Natural killer cell (primary cell): ENCODE measurements at regions not wholly inside any gene's neighbourhood (a gene's known extent, or its start where the extent isn't known, plus 50 kb on each side); places are given as distances from the start of the nearest gene placed in this dataset.

Source experiments
- ATAC-seq, 3 donors: fragments of 150-1000 bp in 2 of 3; fragments of 200-7000 bp in 1 of 3; cut with Tn5 transposase; 1 replicate in 1 of 3; 2 replicates in 2 of 3; pipeline ENCODE4 v1.10.0; 2021; ENCODE audit warnings: mild to moderate bottlenecking in 2 of 3, moderate library complexity in 2 of 3
- DNase-seq, 2 donors: peaks; one replicate each; pipeline versions ENCODE4 v3.0.0 to v3.0.0-alpha.2; 2013 to 2021; ENCODE audit warnings: mixed read lengths in 1 of 2
- H3K27ac ChIP-seq: one replicate; pipeline ENCODE4 v1.5.1; 2013; ENCODE audit warnings: mild to moderate bottlenecking, low read length
- H3K27me3 ChIP-seq: one replicate; pipeline ENCODE4 v1.6.1; 2013; ENCODE audit warnings: low read length; ENCODE audit not compliant: control insufficient read depth, insufficient read depth
- H3K36me3 ChIP-seq: one replicate; pipeline ENCODE4 v1.6.1; 2013; ENCODE audit warnings: low read length; ENCODE audit not compliant: control insufficient read depth, insufficient read depth
- H3K4me1 ChIP-seq: one replicate; pipeline ENCODE4 v1.6.1; 2013; ENCODE audit warnings: low read length; ENCODE audit not compliant: control insufficient read depth, insufficient read depth
- H3K4me3 ChIP-seq: one replicate; pipeline ENCODE4 v1.5.1; 2013; ENCODE audit warnings: low read length
- H3K9me3 ChIP-seq: one replicate; pipeline ENCODE4 v1.6.1; 2013; ENCODE audit warnings: low read length; ENCODE audit not compliant: control insufficient read depth, insufficient read depth
- H3K27ac Mint-ChIP-seq, 2 donors: one replicate each; pipeline ENCODE4 v1.8.0; 2022; ENCODE audit warnings: mild to moderate bottlenecking in 2 of 2, mixed read lengths in 2 of 2, moderate library complexity in 1 of 2
- H3K27me3 Mint-ChIP-seq, 2 donors: one replicate each; pipeline ENCODE4 v1.8.0; 2022; ENCODE audit warnings: low read depth in 2 of 2, mixed read lengths in 2 of 2
- H3K36me3 Mint-ChIP-seq: one replicate; pipeline ENCODE4 v1.8.0; 2022; ENCODE audit warnings: mixed read lengths
- H3K4me1 Mint-ChIP-seq, 2 donors: one replicate each; pipeline ENCODE4 v1.8.0; 2022; ENCODE audit warnings: mixed read lengths in 2 of 2
- H3K4me3 Mint-ChIP-seq: one replicate; pipeline ENCODE4 v1.8.0; 2022; ENCODE audit warnings: mild to moderate bottlenecking, moderate library complexity, mixed read lengths
- H3K9me3 Mint-ChIP-seq, 2 donors: one replicate each; pipeline ENCODE4 v1.8.0; 2022; ENCODE audit warnings: mixed read lengths in 2 of 2
- WGBS: methylation state at CpG from one replicate; pipeline ENCODE4 v1.1.7; 2013; ENCODE audit warnings: missing lambda C conversion rate; ENCODE audit not compliant: insufficient coverage; 5-methylcytosine and 5-hydroxymethylcytosine counted together
- intact Hi-C: fragments of 100-400 bp; cut with micrococcal nuclease; formaldehyde crosslinking; loops from one replicate; pipeline ENCODE4 v1.14.2; 2022
- TF ChIP-seq, protein P1 (sequence below): fragments of 200-600 bp; IDR thresholded peaks from one replicate; pipeline ENCODE4 v1.8.0; 2022; ENCODE audit warnings: antibody characterized with exemption

DNA sequence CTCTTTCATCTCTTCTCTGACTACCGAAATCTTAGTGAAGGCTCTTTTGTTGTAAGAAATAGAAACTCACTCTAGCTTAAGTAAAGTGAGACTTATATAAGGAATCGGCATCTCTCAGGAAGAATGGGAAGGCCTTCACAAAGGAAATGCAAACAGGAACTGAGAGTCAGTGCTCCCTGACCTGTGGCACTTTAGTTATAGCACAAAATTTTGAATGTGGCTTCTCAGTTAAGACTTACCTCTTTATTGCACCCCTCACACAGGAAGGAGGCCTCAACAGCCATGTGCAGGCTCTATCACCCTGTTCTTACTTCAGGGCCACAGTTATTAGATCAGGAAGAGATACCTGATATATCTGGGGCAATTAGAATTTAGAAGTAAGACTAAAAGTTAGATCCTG, 224.7 kb upstream of the EGLN3 start:
- Mint-ChIP-seq H3K4me1 (no peaks in the 10 kb centered on the region), H3K36me3 (no peaks in the 10 kb centered on the region), H3K4me3 (no peak overlapping the region), H3K27me3 (peaks cover 0 to 3% of the 10 kb centered on the region in 2 donors), H3K9me3 (no peaks in the 10 kb centered on the region), H3K27ac (no peak overlapping the region)
- Histone ChIP-seq H3K4me1 (no peaks in the 10 kb centered on the region), H3K27me3 (no peaks in the 10 kb centered on the region), H3K4me3 (no peak overlapping the region), H3K36me3 (no peaks in the 10 kb centered on the region), H3K27ac (no peak overlapping the region), H3K9me3 (no peaks in the 10 kb centered on the region)
- intact Hi-C loops, result no loop called here
- TF ChIP-seq, protein P1, sequence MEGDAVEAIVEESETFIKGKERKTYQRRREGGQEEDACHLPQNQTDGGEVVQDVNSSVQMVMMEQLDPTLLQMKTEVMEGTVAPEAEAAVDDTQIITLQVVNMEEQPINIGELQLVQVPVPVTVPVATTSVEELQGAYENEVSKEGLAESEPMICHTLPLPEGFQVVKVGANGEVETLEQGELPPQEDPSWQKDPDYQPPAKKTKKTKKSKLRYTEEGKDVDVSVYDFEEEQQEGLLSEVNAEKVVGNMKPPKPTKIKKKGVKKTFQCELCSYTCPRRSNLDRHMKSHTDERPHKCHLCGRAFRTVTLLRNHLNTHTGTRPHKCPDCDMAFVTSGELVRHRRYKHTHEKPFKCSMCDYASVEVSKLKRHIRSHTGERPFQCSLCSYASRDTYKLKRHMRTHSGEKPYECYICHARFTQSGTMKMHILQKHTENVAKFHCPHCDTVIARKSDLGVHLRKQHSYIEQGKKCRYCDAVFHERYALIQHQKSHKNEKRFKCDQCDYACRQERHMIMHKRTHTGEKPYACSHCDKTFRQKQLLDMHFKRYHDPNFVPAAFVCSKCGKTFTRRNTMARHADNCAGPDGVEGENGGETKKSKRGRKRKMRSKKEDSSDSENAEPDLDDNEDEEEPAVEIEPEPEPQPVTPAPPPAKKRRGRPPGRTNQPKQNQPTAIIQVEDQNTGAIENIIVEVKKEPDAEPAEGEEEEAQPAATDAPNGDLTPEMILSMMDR, result no peak
- ATAC-seq, result no peak
- WGBS, result 19% methylated on average over 1 of the region's 2 CpGs
- no peak for DNase-seq

GRCh38 chr14:34174973-34175372, 224.1 kb upstream of the EGLN3 start:
- 87% methylated on average over 3 of the region's 3 CpGs for WGBS
- Mint-ChIP-seq H3K4me3 (no peak overlapping the region), H3K27ac (no peak overlapping the region), H3K27me3 (peaks cover 0 to 3% of the 10 kb centered on the region in 2 donors), H3K36me3 (no peaks in the 10 kb centered on the region), H3K4me1 (no peaks in the 10 kb centered on the region), H3K9me3 (no peaks in the 10 kb centered on the region)
- ATAC-seq (no peak), DNase-seq (no peak)
- H3K27me3 ChIP-seq, result no peaks in the 10 kb centered on the region
- TF ChIP-seq, protein P1, result no peak
- no peaks in the 10 kb centered on the region for H3K9me3 ChIP-seq
- no peaks in the 10 kb centered on the region for H3K4me1 ChIP-seq
- no peak overlapping the region for H3K27ac ChIP-seq
- H3K4me3 ChIP-seq, result no peak overlapping the region
- intact Hi-C loops, result no loop called here
- no peaks in the 10 kb centered on the region for H3K36me3 ChIP-seq

DNA sequence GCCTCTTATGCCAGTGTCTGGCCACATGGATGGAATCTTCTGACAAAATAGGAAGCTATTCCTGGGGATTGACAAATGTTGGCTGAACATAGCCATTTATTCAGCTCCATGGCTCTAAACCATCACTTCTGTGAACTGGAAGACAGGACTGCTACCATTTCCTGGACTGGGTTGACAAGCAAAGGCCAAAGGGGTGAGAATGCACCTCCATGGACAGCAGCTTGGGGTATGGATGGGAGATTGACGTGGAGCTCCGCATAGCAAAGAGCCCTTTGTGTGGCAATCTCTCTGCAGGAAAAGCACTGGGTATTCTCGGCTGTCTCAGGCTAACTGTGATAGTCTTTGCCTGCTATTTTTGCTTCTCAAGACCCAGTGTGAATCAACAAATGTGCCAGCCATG, 223.0 kb upstream of the EGLN3 start:
- Mint-ChIP-seq H3K9me3 (no peaks in the 10 kb centered on the region), H3K27me3 (peaks cover 0 to 6% of the 10 kb centered on the region in 2 donors), H3K27ac (no peak overlapping the region), H3K4me1 (no peaks in the 10 kb centered on the region), H3K4me3 (no peak overlapping the region), H3K36me3 (no peaks in the 10 kb centered on the region)
- no peak overlapping the region for H3K27ac ChIP-seq
- no peak for ATAC-seq
- TF ChIP-seq, protein P1, result no peak
- no peaks in the 10 kb centered on the region for H3K4me1 ChIP-seq
- WGBS, result 97% methylated on average over 3 of the region's 3 CpGs
- H3K36me3 ChIP-seq, result no peaks in the 10 kb centered on the region
- no peak for DNase-seq
- no peak overlapping the region for H3K4me3 ChIP-seq
- no peaks in the 10 kb centered on the region for H3K27me3 ChIP-seq
- H3K9me3 ChIP-seq, result no peaks in the 10 kb centered on the region
- intact Hi-C loops, result no loop called here

GRCh38 chr14:34172550-34173368, 221.9 kb upstream of the EGLN3 start:
- Mint-ChIP-seq H3K36me3 (no peaks in the 10 kb centered on the region), H3K27ac (no peak overlapping the region), H3K27me3 (peaks cover 6 to 7% of the 10 kb centered on the region in 2 donors), H3K4me3 (no peak overlapping the region), H3K9me3 (no peaks in the 10 kb centered on the region), H3K4me1 (no peaks in the 10 kb centered on the region)
- TF ChIP-seq, protein P1, result no peak
- H3K36me3 ChIP-seq, result no peaks in the 10 kb centered on the region
- no peaks in the 10 kb centered on the region for H3K9me3 ChIP-seq
- ATAC-seq, result no peak
- H3K27ac ChIP-seq, result no peak overlapping the region
- no peak for DNase-seq
- H3K4me3 ChIP-seq, result no peak overlapping the region
- no peaks in the 10 kb centered on the region for H3K4me1 ChIP-seq
- intact Hi-C loops, result no loop called here
- 89% methylated on average over 6 of the region's 6 CpGs for WGBS
- H3K27me3 ChIP-seq, result no peaks in the 10 kb centered on the region
